MCF 10A (cell line): ENCODE measurements at regions not wholly inside any gene's neighbourhood (a gene's known extent, or its start where the extent isn't known, plus 50 kb on each side); places are given as distances from the start of the nearest gene placed in this dataset.

Source experiments
- BruUV-seq: library from RNA; stranded (reverse); fragments of 400-500 nt; replicated peaks from 2 replicates; lab custom pipeline; 2021; lab: Mats Ljungman, UMichigan
- CTCF ChIA-PET: fragments of 300-600 bp; sonication (Branson Sonifier 250); formaldehyde crosslinking; extraction: SDS; loops from one replicate; lab custom pipeline; 2021; ENCODE audit warnings: antibody characterized with exemption, inconsistent platforms; lab: Yijun Ruan, JAX
- POLR2A ChIA-PET: fragments of 300-600, 350-650 bp; sonication (Branson Sonifier 250); formaldehyde crosslinking; extraction: SDS; loops from one replicate; lab custom pipeline; 2020; ENCODE audit warnings: antibody characterized with exemption, inconsistent platforms; lab: Yijun Ruan, JAX
- DNase-seq: peaks from one replicate; pipeline ENCODE4 v3.0.0-alpha.2; 2018; ENCODE audit not compliant: unreplicated experiment
- H3K27ac Mint-ChIP-seq: one replicate; pipeline ENCODE4 v1.8.0; 2022; ENCODE audit warnings: mild to moderate bottlenecking, low read depth, mixed read lengths; ENCODE audit not compliant: unreplicated experiment
- H3K27me3 Mint-ChIP-seq: one replicate; pipeline ENCODE4 v1.8.0; 2022; ENCODE audit warnings: mixed read lengths; ENCODE audit not compliant: insufficient read depth, unreplicated experiment
- H3K36me3 Mint-ChIP-seq: one replicate; pipeline ENCODE4 v1.8.0; 2022; ENCODE audit warnings: mild to moderate bottlenecking, moderate library complexity, mixed read lengths; ENCODE audit not compliant: insufficient read depth, unreplicated experiment
- H3K4me1 Mint-ChIP-seq: one replicate; pipeline ENCODE4 v1.8.0; 2022; ENCODE audit warnings: mixed read lengths; ENCODE audit not compliant: insufficient read depth, unreplicated experiment
- H3K4me3 Mint-ChIP-seq: one replicate; pipeline ENCODE4 v1.8.0; 2022; ENCODE audit warnings: mild to moderate bottlenecking, moderate library complexity, mixed read lengths; ENCODE audit not compliant: unreplicated experiment
- H3K9me3 Mint-ChIP-seq: one replicate; pipeline ENCODE4 v1.8.0; 2022; ENCODE audit warnings: mixed read lengths; ENCODE audit not compliant: unreplicated experiment
- intact Hi-C: fragments of 100-400 bp; cut with micrococcal nuclease; formaldehyde crosslinking; loops from 2 replicates; pipeline ENCODE4 v1.14.1; 2022
- TF ChIP-seq, protein P1 (sequence below): fragments of 200-600 bp; IDR thresholded peaks from one replicate; pipeline ENCODE4 v1.8.0; 2022; ENCODE audit warnings: antibody characterized with exemption, mild to moderate bottlenecking; ENCODE audit not compliant: unreplicated experiment

DNA sequence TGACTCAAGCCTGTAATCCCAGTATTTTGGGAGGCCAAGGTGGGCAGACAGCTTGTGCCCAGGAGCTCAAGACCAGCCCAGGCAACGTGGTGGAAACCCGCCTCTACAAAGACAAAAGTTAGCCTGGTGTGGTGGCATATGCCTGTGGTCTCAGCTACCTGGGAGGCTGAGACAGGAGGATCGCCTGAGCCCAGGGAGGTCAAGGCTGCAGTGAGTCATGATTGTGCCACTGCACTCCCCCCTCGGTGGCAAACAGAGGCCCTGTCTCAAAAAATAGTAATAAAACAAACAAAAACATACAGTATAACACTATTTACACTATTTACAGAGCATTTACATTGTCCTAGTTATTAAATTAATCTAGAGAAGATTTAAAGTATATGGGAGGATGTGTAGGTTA lies 56.0 kb upstream of the PIM1 start:
- Mint-ChIP-seq H3K36me3 (no peaks in the 10 kb centered on the region), H3K4me3 (no peak overlapping the region), H3K27ac (no peak overlapping the region), H3K9me3 (no peaks in the 10 kb centered on the region), H3K4me1 (no peaks in the 10 kb centered on the region), H3K27me3 (no peaks in the 10 kb centered on the region)
- POLR2A ChIA-PET, result interaction anchor here (1.0 kb wide), 1 partner anchor 24 kb away, joined by 3 read pairs; no protein-coding TSS in a partner anchor
- TF ChIP-seq, protein P1, sequence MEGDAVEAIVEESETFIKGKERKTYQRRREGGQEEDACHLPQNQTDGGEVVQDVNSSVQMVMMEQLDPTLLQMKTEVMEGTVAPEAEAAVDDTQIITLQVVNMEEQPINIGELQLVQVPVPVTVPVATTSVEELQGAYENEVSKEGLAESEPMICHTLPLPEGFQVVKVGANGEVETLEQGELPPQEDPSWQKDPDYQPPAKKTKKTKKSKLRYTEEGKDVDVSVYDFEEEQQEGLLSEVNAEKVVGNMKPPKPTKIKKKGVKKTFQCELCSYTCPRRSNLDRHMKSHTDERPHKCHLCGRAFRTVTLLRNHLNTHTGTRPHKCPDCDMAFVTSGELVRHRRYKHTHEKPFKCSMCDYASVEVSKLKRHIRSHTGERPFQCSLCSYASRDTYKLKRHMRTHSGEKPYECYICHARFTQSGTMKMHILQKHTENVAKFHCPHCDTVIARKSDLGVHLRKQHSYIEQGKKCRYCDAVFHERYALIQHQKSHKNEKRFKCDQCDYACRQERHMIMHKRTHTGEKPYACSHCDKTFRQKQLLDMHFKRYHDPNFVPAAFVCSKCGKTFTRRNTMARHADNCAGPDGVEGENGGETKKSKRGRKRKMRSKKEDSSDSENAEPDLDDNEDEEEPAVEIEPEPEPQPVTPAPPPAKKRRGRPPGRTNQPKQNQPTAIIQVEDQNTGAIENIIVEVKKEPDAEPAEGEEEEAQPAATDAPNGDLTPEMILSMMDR, result no peak
- DNase-seq, result no peak
- intact Hi-C loops, result no loop called here
- BruUV-seq, result no TSS peak
- CTCF ChIA-PET, result interaction anchor here (1.1 kb wide), 1 partner anchor 96 kb away, joined by 3 read pairs; no protein-coding TSS in a partner anchor

DNA sequence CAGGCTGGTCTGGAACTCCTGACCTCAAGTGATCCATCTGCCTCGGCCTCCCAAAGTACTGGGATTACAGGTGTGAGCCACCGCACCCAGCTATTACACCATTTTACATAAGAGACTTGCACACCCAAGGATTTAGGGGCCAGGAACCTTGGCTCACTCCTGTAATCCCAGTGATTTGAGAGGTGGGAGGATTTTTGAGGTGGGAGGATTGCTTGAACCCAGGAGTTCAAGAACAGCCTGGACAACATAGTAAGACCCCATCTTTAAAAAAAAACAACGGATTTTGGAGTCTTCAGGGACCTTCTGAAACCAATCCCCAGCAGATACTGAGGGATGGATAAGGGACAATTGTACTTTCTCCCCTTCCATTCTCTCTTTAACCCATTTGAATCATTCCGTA lies 55.3 kb upstream of the PIM1 start:
- no peaks in the 10 kb centered on the region for H3K9me3 Mint-ChIP-seq
- no peak for DNase-seq
- TF ChIP-seq, protein P1, result no peak
- no peak overlapping the region for H3K4me3 Mint-ChIP-seq
- no peaks in the 10 kb centered on the region for H3K36me3 Mint-ChIP-seq
- no peaks in the 10 kb centered on the region for H3K4me1 Mint-ChIP-seq
- H3K27me3 Mint-ChIP-seq, result no peaks in the 10 kb centered on the region
- H3K27ac Mint-ChIP-seq, result no peak overlapping the region
- intact Hi-C loops, result no loop called here
- POLR2A ChIA-PET, result interaction anchor here (1.0 kb wide), 1 partner anchor 24 kb away, joined by 3 read pairs; no protein-coding TSS in a partner anchor
- CTCF ChIA-PET, result interaction anchor here (0.6 to 1.3 kb wide), 3 partner anchors 43 to 97 kb away, joined by 3 to 4 read pairs (median 3); no protein-coding TSS in a partner anchor
- BruUV-seq, result no TSS peak

DNA sequence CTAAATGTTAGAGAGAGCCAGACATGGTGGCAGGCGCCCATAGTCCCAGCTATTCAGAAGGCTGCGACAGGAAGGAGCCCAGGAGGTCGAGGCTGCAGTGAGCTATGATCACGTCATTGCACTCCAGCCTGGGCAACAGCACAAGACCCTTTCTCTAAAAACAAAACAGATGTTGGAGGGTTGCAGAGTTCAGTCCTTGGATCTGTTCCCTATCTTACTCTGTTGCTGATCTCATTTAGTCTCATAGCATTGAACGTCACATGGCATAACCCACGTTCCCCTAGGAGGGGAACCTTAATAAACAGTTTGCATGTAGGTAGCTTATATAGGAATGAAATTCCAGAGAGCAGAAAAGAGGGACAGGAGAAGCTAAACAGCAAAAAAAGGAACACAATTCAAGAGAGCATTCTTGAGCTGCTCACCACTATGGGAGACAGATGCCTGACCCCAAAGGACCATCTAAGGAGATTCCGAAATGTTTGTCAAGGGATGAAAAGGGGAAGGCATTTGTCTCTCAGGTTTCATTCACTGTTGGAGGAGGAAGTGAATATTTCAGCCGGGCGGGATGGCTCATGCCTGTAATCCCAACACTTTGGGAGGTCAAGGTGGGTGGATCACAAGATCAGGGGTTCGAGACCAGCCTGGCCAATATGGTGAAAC lies 54.6 kb upstream of the PIM1 start:
- intact Hi-C loops, result no loop called here
- DNase-seq, result no peak
- TF ChIP-seq, protein P1, result no peak
- Mint-ChIP-seq H3K4me3 (no peak overlapping the region), H3K4me1 (no peaks in the 10 kb centered on the region), H3K36me3 (no peaks in the 10 kb centered on the region), H3K9me3 (no peaks in the 10 kb centered on the region), H3K27me3 (no peaks in the 10 kb centered on the region), H3K27ac (no peak overlapping the region)
- BruUV-seq, result no TSS peak
- POLR2A ChIA-PET, result no interaction called here
- CTCF ChIA-PET, result interaction anchor here (0.6 to 1.3 kb wide), 2 partner anchors 56 to 1289 kb away, joined by 3 to 4 read pairs; no protein-coding TSS in a partner anchor

DNA sequence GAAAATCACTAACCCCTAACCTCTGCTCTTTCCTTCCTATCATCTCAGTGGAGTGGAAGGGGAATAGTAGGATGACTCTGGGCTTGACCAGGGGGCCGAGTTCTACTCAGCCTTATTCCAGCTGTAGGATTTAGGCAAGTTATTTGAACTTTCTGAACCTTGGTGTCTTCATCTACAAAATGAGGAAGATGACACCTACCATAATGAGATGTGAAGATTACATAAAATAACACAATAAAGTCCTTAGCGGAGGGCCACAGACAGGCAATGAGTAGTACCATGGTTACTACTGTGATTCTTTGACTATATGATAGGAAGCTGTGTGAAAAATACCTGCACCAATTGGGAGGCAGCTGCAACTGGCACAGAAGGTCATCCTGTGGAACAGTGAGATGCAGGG lies 53.6 kb upstream of the PIM1 start:
- H3K4me1 Mint-ChIP-seq, result no peaks in the 10 kb centered on the region
- H3K27me3 Mint-ChIP-seq, result no peaks in the 10 kb centered on the region
- TF ChIP-seq, protein P1, result no peak
- no peak overlapping the region for H3K27ac Mint-ChIP-seq
- H3K36me3 Mint-ChIP-seq, result no peaks in the 10 kb centered on the region
- no TSS peak for BruUV-seq
- DNase-seq, result no peak
- intact Hi-C loops, result no loop called here
- H3K4me3 Mint-ChIP-seq, result no peak overlapping the region
- no peaks in the 10 kb centered on the region for H3K9me3 Mint-ChIP-seq
- ChIA-PET CTCF (no interaction called here), POLR2A (no interaction called here)
